NCI-H1694 treated with DMSO at 0.1 percent for 48 hours (cell line): ENCODE measurements at regions not wholly inside any gene's neighbourhood (a gene's known extent, or its start where the extent isn't known, plus 50 kb on each side); places are given as distances from the start of the nearest gene placed in this dataset.
A peak's percentile ranks its signal among the peaks of the same experiment; 100 is the strongest.
"Not testable (repeated sequence)": the region's sequence is repeated elsewhere in the genome, so short reads cannot be mapped to it uniquely, and the experiment has no call there.

Source experiments
- DNase-seq: peaks from one replicate; lab custom pipeline; 2025; lab: John Stamatoyannopoulos, UW

GRCh38 chr16:29355339-29356059 is 51.0 kb downstream of the NPIPB11 start:
- not testable (repeated sequence) for DNase-seq

- DNase-seq, result not testable (repeated sequence)
These were observed 52.1 kb downstream of the NPIPB11 start for GRCh38 chr16:29354449-29354848.

- DNase-seq, result not testable (repeated sequence)
These were observed 53.9 kb downstream of the NPIPB11 start for GRCh38 chr16:29352617-29352999.

- not testable (repeated sequence) for DNase-seq
These were observed 54.4 kb downstream of the NPIPB11 start for GRCh38 chr16:29351970-29352616.

- not testable (repeated sequence) for DNase-seq
These were observed 55.1 kb downstream of the NPIPB11 start for GRCh38 chr16:29351271-29351969.

- peak; percentile 39 for DNase-seq
These were observed 56.5 kb downstream of the NPIPB11 start for GRCh38 chr16:29349966-29350365.

GRCh38 chr16:29348748-29349147 is 57.8 kb downstream of the NPIPB11 start:
- DNase-seq, result not testable (repeated sequence)

- not testable (repeated sequence) for DNase-seq
These were observed 58.3 kb downstream of the NPIPB11 start for GRCh38 chr16:29348123-29348690.

- not testable (repeated sequence) for DNase-seq
These were observed 59.5 kb downstream of the NPIPB11 start for GRCh38 chr16:29346796-29347580.

- DNase-seq, result not testable (repeated sequence)
These were observed 60.3 kb downstream of the NPIPB11 start for GRCh38 chr16:29346203-29346602.

- not testable (repeated sequence) for DNase-seq
These were observed 63.6 kb downstream of the NPIPB11 start for GRCh38 chr16:29342937-29343336.

- not testable (repeated sequence) for DNase-seq
These were observed 65.6 kb downstream of the NPIPB11 start for GRCh38 chr16:29340779-29341438.

GRCh38 chr16:29340235-29340634 is 66.3 kb downstream of the NPIPB11 start:
- DNase-seq, result not testable (repeated sequence)

GRCh38 chr16:29338821-29339700 is 67.5 kb downstream of the NPIPB11 start:
- not testable (repeated sequence) for DNase-seq

- DNase-seq, result not testable (repeated sequence)
These were observed 69.1 kb downstream of the NPIPB11 start for GRCh38 chr16:29337385-29337901.

- not testable (repeated sequence) for DNase-seq
These were observed 71.0 kb downstream of the NPIPB11 start for GRCh38 chr16:29335549-29335846.

- DNase-seq, result not testable (repeated sequence)
These were observed 71.5 kb downstream of the NPIPB11 start for GRCh38 chr16:29334776-29335548.

GRCh38 chr16:29333492-29334097 is 72.9 kb downstream of the NPIPB11 start:
- not testable (repeated sequence) for DNase-seq

GRCh38 chr16:29330623-29331022 is 75.9 kb downstream of the NPIPB11 start:
- DNase-seq, result not testable (repeated sequence)
